NCI-H82 (cell line): ENCODE measurements at regions not wholly inside any gene's neighbourhood (a gene's known extent, or its start where the extent isn't known, plus 50 kb on each side); places are given as distances from the start of the nearest gene placed in this dataset.

ENCODE experiments used
- DNase-seq: peaks from one replicate; lab custom pipeline; 2025; lab: John Stamatoyannopoulos, UW

DNA sequence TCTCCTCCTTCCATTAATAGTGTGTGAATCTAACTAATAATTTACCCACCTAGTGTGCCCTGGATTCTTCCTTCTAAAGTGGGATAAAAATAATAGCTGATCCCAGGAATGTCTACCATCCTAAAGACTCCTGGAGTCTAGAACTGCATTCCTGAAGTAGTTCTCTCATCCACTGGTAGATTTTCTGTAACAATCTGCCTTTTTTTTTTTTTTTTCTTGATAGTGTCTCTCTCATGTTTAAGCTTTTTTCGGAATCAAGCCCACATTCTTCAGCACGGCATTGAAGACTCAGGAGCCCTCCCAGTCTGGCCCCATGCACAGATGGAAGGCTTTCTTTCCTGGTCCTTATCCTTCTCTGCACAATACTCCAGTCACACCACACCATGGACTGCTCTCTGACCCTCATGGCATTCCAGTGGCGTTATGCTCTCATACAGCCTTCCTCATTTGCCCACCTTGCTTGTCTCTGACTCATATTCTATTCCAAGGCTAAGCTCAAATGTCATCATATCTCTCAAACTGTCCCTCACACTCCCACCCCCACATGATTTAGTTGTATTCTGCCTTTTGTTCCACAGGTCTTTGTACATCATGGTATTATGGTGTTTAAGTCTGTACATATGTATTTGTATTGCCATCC is 68.7 kb upstream of the FRY start:
- DNase-seq, result no peak

DNA sequence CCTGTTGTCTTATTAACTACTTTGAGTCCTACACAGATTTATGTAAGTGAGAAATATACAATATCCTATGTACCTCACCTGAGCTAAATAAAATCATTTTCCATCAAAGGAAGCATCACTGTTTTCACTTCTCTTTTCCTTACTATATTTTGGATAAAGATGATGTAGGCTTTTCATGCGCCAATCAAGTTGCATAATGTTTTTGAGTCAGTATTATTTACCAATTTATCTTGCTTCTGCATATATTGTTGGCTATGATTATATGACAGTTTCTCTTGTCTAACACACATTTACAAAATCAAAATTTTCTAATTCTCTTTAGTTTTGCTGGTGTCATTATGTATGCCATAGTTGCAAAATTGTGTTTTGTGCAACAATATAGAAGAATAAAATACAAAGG is 67.9 kb upstream of the FRY start:
- DNase-seq, result no peak

DNA sequence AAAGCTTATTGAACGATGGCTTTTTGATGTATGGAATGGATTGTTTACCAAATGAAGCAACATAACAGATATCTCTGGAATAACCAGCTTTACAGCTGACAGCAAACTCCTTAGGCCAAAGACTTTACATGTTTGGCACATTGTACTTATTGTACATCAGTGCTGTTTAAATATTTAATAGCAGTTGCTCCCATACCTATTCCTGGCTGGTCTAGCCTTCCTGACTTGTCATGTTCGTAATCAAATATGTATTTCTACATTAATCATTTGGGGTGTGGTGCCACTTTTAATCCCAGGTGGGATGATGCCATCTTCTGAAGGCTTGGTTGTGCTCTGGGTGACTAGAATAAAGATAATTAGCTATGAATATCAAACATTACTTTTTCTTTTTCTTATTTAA is 67.4 kb upstream of the FRY start:
- DNase-seq, result no peak

DNA sequence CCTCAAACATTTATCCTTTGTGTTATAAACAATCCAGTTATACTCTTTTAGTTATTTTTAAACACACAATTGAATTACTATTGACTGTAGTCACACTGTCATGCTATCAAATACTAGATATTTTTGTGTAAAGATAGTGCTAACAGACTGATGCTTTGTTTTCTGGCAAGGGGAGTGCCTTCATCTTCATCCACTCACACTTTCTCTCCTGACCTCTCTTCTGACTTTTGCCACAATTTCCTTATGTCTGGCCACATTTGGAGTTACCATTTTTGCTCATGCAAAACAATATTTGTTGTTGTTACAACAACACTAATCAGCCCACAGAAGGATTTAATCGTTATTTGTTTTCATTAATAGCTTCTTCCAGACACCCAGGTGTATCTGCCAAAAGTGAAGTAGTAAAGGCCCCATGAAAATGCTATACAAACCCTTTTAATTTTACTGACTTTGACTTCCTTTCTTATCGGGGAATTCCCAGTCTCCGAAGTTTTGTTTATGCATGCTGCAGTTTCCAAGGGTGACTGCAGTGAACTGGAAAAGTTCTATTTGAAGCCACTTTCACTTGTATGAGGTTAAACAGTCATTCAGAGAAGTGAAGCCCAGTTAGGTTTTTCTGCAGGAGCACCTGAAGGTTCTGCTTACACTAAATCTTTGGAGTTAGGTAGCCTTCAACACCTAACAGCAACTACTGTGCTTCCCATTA is 66.1 kb upstream of the FRY start:
- DNase-seq, result no peak

DNA sequence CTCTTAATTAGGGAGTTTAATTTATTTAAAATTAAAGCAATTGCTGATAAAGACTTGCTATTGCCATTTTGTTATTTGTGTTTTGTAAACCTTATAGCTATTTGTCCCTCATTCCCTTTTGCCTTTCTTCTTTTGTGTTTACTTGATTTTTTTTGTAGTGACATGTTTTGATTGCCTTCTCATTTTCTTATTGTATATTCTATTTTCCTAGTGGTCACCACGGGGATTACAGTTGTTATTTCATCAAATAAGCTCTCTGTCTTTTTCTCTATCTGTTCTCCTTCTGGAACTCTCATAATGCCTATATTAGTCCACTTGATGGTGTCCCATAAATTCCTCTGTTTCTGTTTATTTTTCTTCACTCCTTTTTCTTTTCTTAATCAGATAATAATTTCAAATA is 64.4 kb upstream of the FRY start:
- DNase-seq, result peak; percentile 24

DNA sequence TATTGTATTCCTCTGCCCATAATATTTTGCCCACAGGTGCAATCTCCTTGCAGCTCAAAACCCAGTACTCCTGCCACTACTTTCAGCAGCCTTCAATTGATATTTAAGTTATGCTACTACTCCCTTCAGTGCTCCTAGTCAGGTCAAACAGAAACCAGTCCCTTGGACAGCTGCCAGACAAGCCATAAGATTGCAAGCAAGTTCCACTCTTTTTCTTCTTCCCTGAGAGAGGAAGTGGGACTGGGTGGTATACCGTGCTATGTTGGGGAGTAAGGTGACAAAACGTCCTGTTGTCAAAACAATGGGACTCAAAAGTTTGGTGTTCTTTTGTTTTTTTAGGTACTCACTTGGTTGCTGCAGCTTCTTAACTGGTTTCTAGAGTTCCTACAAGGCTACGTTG is 63.1 kb upstream of the FRY start:
- no peak for DNase-seq

DNA sequence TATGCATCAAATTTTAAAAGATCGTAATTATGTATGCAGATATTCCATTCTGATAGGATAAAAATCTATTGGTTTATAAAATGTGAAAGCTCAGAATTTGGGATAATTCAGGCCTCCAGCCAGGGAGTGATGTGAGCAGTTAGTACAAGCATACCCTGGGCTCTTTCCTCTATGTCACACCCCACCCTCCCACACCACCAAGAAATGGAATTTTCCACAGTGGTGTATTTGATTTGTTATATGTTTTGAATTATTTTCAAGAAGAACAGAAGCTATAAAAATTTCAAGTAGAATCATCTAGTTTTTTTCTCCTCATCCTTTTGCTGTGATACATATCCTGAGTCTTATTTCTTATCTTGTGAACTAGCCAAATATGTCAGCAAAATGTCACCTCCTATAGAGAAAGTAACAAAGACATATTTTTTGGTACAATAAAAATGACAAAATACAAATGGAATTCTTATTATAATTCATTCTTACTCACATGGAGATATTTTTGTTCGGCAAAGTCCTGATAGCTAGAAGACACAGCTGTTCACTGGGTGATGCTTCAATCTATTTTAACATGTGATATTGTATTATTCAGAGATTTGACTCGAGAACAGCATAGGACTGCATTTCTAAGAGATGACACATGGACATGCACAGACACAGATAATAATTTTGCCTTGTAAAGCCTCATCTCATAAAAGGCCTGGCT is 61.2 kb upstream of the FRY start:
- no peak for DNase-seq

DNA sequence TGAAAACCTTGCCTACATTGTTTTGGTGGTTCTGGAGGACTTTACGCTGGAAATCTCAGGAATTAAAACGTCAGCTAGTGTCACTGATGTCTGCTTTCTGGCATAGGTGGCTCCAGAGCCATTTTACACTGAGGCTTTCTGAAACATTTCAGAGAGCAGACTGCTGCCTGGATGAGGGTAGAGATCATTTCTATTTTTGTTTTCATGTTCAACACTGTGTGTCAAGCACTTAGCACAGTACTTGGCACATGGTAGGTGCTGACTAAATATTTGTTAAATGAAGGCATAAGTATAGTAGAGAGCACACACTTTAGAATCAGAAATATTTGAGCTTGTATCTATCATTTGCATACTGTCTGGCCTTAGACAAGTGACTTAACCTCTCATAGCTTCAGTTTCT is 59.1 kb upstream of the FRY start:
- no peak for DNase-seq

DNA sequence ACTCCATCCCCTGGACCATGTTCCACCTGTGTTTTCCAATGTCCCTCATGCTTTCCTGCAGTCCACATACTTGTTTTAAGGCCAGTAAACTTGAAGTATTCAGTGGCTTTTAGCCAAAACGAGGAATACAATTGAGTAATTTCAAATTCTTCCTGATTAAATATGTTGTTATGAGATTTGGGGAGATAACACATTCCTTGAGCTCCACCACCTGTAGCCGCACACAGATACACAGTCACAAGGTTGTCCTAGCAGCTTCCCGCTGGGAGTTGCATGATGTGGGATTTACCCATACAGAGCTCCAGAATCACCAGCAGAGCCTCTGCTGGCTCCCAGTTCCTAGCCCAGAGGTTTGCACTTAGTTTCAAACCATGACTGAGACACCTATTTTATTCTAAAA is 53.6 kb upstream of the FRY start:
- DNase-seq, result no peak

DNA sequence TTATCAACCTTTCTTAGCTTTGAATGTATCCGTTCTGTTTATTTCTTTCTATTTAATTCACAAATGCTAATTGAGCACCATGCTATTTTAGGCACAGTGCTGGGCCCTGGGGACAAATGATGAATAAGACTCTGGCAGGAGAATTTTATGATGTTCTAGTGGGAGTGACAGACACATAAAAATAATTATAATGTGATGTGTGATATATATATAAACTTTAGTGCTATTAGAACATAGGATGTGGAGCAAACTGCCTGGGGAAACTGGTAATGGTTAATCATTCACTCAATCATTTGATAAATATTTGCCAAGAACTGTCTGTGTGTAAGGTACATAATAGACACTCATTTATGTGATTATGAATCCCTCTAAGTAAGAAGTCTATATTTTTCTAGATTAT is 50.7 kb upstream of the FRY start:
- DNase-seq, result no peak
